HUES48 (cell line): ENCODE measurements at regions not wholly inside any gene's neighbourhood (a gene's known extent, or its start where the extent isn't known, plus 50 kb on each side); places are given as distances from the start of the nearest gene placed in this dataset.

Source experiments
- H3K27ac ChIP-seq: one replicate; pipeline ENCODE4 v1.7.0; 2013; ENCODE audit warnings: low read depth, low read length, inconsistent platforms
- H3K27me3 ChIP-seq: 2 replicates; pipeline ENCODE4 v1.6.1; 2013; ENCODE audit warnings: mild to moderate bottlenecking, low read length; ENCODE audit not compliant: control insufficient read depth, insufficient read depth
- H3K36me3 ChIP-seq: 2 replicates; pipeline ENCODE4 v1.6.1; 2013; ENCODE audit warnings: low read length; ENCODE audit not compliant: control insufficient read depth, insufficient read depth
- H3K4me1 ChIP-seq: 2 replicates; pipeline ENCODE4 v1.6.1; 2013; ENCODE audit warnings: mild to moderate bottlenecking, low read length; ENCODE audit not compliant: control insufficient read depth, insufficient read depth
- H3K4me3 ChIP-seq: 2 replicates; pipeline ENCODE4 v1.5.1; 2013; ENCODE audit warnings: mild to moderate bottlenecking, low read depth, low read length
- H3K9ac ChIP-seq: 2 replicates; pipeline ENCODE4 v1.6.1; 2013; ENCODE audit warnings: mild to moderate bottlenecking, low read depth, low read length, moderate library complexity
- H3K9me3 ChIP-seq: 2 replicates; pipeline ENCODE4 v1.6.1; 2013; ENCODE audit warnings: low read length; ENCODE audit not compliant: control insufficient read depth, insufficient read depth

DNA sequence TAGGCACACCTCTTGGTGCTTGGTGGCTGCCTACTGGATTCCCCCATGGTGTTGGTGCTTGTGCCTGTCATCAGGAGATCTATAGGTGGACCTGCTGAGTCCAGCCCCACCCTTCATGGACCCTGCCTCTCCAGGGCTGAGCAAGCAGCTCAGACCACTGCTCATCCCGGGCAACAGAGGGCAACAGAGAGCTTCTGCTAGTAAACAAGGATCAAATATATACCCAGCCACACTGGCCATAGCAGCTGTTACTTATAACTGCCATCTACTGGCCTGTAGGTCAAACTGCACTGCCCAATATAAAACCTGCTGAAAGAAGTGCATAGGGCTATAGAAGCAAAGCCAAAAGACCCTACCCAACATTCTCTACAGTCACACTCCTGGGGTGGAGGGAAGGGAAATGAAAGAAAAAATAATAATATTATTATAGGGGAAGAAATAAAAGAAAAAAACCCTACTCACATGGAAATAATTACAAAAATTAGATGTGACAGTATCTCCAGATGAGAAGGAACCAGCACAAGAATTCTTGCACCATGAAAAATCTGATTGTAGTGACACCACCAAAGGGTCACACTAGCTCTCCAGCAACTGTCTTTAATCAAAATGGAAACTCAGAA is 54.9 kb upstream of the ZNF800 start:
- H3K9ac ChIP-seq, result no peak overlapping the region
- H3K27ac ChIP-seq, result no peak overlapping the region

DNA sequence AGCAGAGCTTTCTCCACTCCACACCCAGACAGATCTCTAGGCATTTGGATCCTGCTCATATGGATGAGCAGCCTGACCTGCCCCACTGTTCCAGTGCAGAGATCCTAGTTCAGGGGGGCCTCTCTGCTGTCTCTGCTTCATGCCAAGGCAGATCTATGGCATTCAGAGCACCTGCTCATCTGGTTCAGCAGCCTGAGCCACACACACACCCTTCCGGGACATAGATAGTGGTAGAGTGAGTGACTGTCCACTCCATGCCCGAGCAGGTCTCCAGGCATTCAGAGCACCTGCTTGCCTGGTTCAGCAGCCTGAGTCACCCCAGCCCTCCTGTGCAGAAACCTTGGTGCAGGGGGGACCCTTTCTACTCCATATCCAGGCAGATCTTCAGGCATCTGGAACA is 54.3 kb upstream of the ZNF800 start:
- H3K4me1 ChIP-seq, result no peaks in the 10 kb centered on the region
- H3K27me3 ChIP-seq, result no peaks in the 10 kb centered on the region
- H3K4me3 ChIP-seq, result no peak overlapping the region
- no peak overlapping the region for H3K27ac ChIP-seq
- H3K36me3 ChIP-seq, result no peaks in the 10 kb centered on the region
- no peak overlapping the region for H3K9ac ChIP-seq
- no peaks in the 10 kb centered on the region; the same call in 1 of the 2 replicates for H3K9me3 ChIP-seq

More for the DNA sequence above, 54.9 kb upstream of the ZNF800 start:
- no peaks in the 10 kb centered on the region for H3K27me3 ChIP-seq
- no peaks in the 10 kb centered on the region; the same call in 1 of the 2 replicates for H3K9me3 ChIP-seq
- no peak overlapping the region for H3K4me3 ChIP-seq
- H3K36me3 ChIP-seq, result no peaks in the 10 kb centered on the region
- no peaks in the 10 kb centered on the region for H3K4me1 ChIP-seq
